DMS 273 treated with DMSO at 0.1 percent for 48 hours (cell line): ENCODE measurements at regions not wholly inside any gene's neighbourhood (a gene's known extent, or its start where the extent isn't known, plus 50 kb on each side); places are given as distances from the start of the nearest gene placed in this dataset.

Experiments used
- DNase-seq: peaks from one replicate; lab custom pipeline; 2025; lab: John Stamatoyannopoulos, UW

DNA sequence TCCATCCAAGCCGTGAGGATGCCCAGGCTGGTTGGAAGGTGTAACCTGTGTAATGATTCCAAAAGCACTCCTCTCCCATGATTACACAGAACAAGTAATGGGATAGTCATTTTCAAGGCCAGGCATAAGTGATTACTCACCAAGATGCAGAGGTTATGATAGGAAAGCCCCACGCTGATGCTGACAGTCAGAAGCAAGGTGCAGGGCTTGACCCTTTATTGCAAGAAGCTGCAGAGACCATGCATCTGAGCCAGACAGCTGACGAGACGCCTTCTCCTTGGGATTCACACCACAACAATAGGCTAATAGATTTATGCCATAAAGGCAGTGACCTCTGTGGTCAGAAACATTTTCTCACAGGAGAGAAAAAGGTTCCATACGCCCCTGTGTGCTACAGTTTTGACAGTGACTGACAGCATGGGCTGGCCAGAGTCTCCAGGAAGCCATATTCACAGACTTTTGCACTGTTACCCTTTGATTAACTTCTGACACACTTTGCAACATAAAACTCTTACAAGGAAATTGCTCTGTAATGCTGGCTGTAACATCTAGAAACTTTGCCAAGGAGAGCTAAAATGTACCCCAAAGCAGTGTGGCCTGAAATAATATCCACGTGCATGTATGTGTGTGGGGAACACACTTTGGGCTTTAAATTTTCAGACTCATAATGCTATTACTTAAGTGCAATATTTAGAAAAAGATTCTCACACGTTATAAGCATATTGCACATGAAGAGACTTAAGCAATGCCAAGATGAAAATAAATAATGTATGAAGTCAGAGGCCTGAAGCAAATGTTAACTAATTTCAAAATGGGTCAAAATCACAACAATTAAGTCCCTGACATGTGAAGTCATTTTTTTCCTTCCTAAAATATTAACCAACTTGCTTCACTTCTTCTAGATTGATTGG, 1079.0 kb upstream of the TENM4 start:
- DNase-seq, result no peak

DNA sequence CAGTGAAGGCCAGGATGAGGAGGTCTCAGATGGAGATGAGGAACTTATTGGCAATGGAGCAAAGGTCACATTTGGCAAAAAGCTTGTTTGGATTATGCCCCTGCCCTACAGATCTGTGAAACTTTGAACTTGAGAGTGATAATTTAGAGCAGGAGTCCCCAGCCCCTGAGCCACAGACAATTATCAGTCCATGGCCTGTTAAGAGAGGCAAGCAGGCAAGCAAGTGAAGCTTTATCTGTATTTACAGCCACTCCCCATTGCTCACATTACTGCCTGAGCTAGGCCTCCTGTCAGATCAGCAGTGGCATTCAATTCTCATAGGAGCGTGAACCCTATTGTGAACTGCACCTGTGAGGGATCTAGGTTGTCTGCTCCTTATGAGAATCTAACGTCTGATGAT, 1076.9 kb upstream of the TENM4 start:
- no peak for DNase-seq

GRCh38 chr11:80515097-80515496, 1074.3 kb upstream of the TENM4 start:
- DNase-seq, result no peak

DNA sequence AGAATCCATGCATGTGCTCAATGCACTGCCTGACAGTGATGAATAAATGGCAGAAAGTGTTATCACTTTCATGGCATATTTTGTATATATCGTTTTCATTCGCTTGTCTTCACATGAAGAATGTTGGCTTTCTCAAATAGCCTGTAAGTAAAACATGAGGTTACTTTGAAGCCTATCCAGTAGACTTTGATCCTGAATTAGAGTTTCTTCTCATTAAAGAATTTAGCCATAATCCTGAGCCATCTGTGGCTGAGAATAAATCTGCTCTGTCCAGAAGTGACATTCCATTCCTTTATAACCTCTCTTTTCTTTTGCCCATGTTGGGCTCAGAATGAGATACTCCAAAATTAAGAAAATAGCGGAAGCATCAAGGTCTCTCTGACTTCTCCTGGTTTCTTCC, 1071.7 kb upstream of the TENM4 start:
- no peak for DNase-seq

GRCh38 chr11:80505771-80506170, 1064.9 kb upstream of the TENM4 start:
- DNase-seq, result no peak

DNA sequence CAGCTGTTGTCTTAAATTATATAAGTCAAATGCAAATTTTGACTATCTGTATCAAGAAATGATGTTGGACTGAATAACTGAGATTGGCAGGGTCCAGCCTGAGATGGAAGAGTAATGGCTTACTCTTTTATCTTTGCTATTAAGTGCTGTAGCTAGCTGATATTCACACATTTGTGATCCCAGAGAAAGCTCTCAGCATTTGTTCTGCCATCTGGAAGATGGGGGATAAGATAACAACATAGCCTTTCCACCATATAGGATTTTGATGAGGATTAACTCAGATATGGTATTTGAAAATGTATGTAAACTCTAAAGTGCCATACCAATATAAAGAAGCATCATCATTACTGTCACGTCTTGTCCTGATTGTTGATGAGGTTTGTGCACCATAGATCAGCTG, 1063.2 kb upstream of the TENM4 start:
- DNase-seq, result no peak

- no peak for DNase-seq
Observed at GRCh38 chr11:80502511-80502910, 1061.7 kb upstream of the TENM4 start.

DNA sequence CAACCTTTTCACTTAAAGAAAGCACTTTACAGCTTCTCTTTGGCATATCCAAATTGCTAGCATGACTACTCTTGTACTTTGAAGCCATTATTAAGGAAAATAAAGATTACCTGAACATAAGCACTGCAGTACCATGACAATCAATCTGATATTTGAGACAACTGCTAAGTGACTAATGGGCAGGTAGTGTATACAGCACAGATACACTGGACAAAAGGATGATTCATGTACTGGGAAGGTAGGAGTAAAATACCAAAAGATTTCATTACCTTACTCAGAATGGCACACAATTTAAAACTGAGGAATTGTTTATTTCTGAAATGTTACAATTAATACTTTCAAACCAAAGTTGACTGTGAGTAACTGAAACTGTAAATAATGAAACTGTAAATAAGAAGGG, 1054.3 kb upstream of the TENM4 start:
- no peak for DNase-seq

DNA sequence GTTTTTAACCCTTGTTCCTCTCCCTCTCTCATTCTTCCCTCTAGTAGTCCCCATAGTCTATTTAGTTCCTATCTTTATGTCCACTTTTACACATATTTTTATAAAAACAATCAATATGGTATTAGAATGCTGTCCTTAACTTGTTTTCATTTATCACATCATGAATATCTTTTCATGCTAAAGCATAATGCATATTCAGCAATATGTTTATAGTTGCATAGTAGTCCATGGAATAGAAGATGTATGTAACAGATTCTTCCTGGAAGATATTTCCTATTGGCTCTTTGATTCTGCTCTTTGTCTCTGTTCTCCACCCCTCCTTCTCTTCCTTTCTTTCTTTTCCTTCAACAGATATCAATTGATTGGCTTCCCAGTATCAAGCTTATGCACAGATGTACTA, 1047.1 kb upstream of the TENM4 start:
- no peak for DNase-seq

DNA sequence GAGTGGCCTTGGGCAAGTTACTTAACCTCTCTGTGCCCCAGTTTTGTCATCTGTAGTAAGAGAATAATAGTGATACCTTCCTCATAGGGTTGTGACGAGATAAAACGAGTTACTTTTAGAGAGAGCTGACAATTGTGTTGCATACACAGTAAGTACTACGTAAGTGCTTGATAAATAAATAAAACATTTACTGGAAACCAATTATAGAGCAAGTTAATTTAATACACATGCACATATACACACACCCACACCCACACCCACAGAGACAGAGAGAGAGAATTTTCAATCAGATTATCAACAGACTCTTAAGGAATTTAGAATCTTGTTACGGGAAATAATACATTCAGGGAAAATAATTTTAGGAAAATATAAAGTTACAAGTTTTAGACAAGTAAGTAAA, 1045.8 kb upstream of the TENM4 start:
- DNase-seq, result no peak

DNA sequence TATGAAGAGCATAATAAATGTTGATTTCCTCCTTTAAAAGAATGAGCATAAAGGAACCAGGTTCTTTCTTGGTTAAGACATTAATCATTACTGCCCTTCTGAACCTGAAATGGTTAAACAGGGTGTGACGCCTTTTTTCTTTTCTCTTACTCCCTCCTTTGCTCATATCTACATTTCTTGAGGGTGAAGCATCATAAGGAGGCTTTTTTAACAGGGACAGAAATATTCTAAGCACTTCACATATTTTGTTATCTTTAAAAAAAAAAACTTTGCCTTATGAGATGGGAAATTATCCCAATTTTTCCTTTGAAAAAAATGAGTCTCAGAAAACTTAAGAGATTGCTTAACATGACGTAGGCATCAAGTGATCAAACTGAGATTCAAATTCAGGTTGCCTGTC, 1036.3 kb upstream of the TENM4 start:
- no peak for DNase-seq

GRCh38 chr11:80473562-80473961, 1032.7 kb upstream of the TENM4 start:
- DNase-seq, result no peak

- no peak for DNase-seq
Observed at GRCh38 chr11:80469871-80470270, 1029.0 kb upstream of the TENM4 start.

DNA sequence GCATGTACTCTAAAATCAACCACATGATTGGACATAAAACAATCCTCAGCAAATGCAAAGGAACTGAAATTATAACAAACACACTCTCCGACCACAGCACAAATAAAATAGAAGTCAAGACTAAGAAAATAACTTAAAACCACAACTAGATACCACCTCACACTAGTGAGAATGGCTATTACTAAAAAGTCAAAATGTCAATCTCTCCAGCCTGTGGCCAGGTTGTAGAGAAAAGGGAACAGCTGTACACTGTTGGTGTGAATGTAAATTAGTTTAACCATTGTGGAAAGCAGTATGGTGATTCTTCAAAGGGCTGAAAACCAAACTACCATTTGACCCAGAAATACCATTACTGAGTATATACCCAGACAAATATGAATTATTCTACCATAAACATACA, 1025.7 kb upstream of the TENM4 start:
- DNase-seq, result no peak

DNA sequence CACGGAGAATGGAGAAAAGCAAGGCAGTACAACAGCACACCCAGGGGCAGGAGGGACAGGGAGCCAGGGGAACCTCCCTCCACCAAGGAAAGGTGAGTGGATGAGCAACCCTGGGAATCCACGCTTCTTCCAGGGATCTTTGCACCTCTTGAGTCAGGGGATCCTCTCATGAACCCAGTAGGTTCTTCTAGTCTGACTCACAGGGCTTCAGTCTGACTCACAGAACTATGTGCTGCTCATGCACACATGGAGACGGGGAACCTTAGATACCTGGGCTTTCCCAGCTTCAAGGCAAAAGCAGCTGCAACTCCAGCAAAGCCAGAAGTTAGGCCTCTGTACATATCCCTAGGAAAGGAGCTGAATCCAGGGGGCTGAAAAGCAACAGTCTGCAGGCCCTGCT, 1021.4 kb upstream of the TENM4 start:
- DNase-seq, result no peak

DNA sequence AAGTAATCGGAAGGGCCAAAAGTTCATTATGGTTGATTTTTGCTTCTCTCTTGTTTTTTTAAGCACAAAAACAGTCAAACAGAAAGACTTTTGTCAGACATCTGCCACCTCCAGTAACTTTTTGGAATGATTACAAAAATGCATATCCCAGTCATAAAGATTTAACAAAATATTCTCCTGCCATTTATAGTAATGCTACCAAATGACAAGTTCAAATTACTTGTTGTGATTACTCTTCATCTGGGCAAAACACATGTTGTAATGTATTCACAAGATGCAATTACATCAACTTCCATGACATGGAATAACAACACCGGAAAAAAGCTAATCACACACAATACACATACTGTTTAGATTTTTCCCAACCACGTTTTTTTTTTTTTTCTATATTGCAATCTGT, 1017.5 kb upstream of the TENM4 start:
- DNase-seq, result no peak

DNA sequence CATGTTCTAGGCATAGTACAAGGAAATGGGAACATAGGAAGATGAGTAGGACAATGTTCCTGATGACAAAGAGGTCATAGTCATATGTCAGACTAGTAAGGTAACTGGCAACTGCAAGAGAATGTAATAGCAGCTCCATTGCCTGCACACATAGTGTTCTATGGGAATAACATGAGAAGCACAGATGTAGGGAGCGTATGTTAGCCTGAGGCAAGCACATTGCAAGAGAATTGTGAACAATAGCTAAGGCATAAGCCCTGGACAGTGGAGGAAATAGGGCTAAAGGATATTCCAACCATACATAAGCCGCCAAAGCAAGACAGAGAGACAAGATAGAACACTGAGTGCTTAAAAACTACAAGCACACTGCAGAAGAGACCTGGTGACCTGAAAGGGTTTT, 1017.0 kb upstream of the TENM4 start:
- DNase-seq, result no peak

DNA sequence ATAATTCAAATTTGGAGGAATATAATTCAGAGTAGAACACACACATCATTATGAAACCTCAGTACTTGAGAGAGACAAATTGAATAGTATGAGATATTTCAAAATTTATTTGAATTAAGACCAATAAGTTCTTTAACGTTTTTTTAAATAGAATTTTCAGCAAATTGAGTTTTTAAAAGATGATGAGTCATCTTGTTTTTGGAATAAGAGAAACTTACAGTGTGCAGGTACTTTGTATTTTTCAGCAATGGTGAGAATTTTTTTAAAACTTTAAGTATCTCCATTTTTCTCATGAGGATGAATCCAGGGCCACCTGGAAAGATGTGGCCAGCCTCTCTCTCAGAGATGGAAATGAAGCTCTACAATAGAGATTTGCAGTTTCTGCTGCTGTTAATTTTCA, 1015.0 kb upstream of the TENM4 start:
- no peak for DNase-seq

GRCh38 chr11:80451105-80451504, 1010.3 kb upstream of the TENM4 start:
- DNase-seq, result no peak

DNA sequence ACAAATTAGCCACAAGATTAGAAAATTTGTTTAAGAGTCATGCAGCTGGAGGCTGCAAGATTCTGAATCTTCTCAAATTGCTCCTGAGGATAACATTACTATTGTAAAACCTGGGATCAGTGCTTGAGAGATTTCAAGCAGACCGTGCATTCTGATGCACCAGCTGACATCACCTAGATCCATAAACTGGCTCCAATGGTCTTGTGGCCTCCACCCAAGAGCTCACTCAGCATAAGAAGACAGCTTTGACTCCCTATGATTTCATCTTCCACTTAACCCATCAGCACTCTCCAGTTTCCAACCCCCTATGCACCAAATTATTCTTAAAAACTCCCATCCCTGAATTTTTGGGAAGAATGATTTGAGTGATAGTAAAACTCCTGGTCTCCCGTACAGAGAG, 1007.9 kb upstream of the TENM4 start:
- DNase-seq, result no peak

GRCh38 chr11:80443177-80443576, 1002.3 kb upstream of the TENM4 start:
- DNase-seq, result no peak

DNA sequence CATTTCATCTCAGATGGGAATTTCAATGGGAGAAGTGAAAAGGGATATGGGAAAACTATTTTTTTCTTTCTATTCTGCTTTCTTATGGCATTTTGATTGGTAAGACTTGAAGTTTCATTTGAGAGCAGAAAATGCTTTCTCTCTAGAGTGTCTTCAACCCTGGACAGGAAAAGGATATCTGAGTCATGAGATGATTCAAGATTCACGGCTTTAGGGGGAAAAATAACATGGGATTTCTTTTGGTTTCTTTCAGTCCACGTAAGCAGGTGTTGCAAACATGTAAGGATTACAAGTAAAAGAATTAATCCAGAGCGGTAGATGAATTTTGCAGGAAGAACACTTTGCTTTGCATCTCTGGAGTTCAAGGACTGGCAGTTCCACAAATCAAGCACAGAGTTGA, 1001.0 kb upstream of the TENM4 start:
- DNase-seq, result no peak

DNA sequence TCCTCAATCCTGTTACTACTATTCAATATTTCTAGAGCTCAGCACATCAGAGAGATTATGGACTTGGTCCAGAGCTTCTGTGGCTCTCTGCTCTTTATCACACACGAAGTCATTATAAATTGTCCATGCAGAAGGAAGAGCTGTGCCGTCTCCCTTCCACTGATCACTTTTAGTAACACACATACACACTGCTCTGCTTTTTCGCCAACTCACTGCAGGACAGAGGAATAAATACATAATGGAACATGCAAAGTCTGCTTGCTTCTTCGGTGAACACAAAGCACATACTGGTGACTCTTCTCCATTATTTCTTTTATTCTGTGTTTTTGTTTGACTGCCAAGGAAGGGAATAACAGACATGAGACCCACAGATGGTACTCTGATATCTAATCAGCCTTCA, 1000.0 kb upstream of the TENM4 start:
- no peak for DNase-seq

DNA sequence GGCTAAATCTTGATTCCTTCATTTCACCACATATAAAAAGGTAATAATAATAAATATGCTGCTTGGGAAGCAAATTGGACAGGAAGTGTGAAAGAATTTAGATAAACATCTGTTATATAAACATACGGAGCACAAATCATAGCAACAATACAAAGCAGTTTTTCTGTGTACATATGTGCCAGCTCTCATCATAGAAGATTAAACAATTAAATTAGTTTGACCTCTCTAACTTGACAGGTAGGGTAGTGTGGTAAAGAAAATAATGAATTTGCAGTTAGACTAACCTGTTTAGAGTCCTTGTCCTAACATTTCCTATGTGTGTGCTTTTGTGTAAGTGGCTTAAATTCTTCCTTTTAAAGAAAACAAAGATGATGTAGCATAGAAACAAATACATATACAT, 995.7 kb upstream of the TENM4 start:
- DNase-seq, result no peak
